Muscle layer of duodenum (tissue), 2 donors: ENCODE measurements at regions not wholly inside any gene's neighbourhood (a gene's known extent, or its start where the extent isn't known, plus 50 kb on each side); places are given as distances from the start of the nearest gene placed in this dataset.

Source experiments
- H3K27ac ChIP-seq: one replicate; pipeline ENCODE4 v1.7.0; 2013; ENCODE audit warnings: mild to moderate bottlenecking, low read length
- H3K27me3 ChIP-seq: one replicate; pipeline ENCODE4 v1.7.0; 2013; ENCODE audit warnings: low read depth, mild to moderate bottlenecking, control low read depth, low read length
- H3K36me3 ChIP-seq, 2 donors: one replicate each; pipeline ENCODE4 v1.7.0; 2013; ENCODE audit warnings: low read length in 2 of 2, control low read depth in 1 of 2, mild to moderate bottlenecking in 1 of 2; ENCODE audit not compliant: insufficient read depth in 2 of 2, control insufficient read depth in 1 of 2
- H3K4me1 ChIP-seq, 2 donors: one replicate each; pipeline ENCODE4 v1.7.0; 2013; ENCODE audit warnings: low read length in 2 of 2, mild to moderate bottlenecking in 2 of 2, control low read depth in 1 of 2, moderate library complexity in 1 of 2; ENCODE audit not compliant: insufficient read depth in 2 of 2, control insufficient read depth in 1 of 2
- H3K4me3 ChIP-seq, 2 donors: one replicate each; pipeline ENCODE4 v1.7.0; 2013; ENCODE audit warnings: low read length in 2 of 2, low read depth in 1 of 2, mild to moderate bottlenecking in 1 of 2
- H3K9me3 ChIP-seq, 2 donors: one replicate each; pipeline ENCODE4 v1.7.0; 2013; ENCODE audit warnings: low read length in 2 of 2, control low read depth in 1 of 2, mild to moderate bottlenecking in 1 of 2; ENCODE audit not compliant: control insufficient read depth in 1 of 2
- donor health status: healthy.

DNA sequence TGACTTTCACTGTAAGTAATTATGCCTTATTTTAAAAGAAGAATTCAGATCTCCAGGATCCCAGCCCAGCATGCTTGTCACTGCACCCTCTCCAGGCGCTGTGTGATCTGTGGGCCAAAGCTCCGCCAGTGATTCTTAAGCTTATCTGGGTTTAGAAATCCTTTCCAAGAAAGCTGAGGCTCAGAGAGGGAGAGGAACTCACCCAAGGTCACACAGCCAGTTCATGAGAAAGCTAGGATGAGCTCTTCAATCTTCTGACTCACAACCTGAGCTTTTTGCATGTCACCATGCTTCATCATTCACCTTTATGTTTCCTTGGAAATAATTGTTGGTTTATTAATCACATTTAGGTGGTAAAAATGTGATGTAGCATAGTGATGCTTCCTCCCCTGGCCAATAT is 136.6 kb upstream of the HAND1 start:
- Histone ChIP-seq H3K27ac (no peak overlapping the region), H3K4me1 (peaks cover 0 to 12% of the 10 kb centered on the region in 2 donors), H3K36me3 (no peaks in the 10 kb centered on the region), H3K9me3 (no peaks in the 10 kb centered on the region), H3K4me3 (no peak overlapping the region), H3K27me3 (peaks cover 28% of the 10 kb centered on the region)

DNA sequence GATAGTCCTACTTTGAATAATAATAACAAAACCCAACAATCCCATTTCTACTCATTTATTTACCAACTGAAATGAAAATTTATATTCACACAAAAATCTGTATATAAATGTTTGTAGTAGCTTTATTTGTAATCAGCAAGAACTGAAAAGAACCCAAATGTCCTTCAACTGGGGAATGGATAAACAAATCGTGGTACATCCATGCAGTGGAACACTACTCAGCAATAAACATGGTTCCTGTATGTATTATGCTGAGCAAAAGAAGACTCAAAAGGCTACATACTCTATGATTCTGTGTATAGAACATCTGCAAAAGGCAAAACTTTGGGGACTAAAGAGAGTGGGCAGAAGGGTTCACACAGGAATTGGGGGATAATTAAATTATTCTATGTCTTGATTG is 136.1 kb upstream of the HAND1 start:
- Histone ChIP-seq H3K4me1 (peaks cover 0 to 15% of the 10 kb centered on the region in 2 donors), H3K9me3 (no peaks in the 10 kb centered on the region), H3K27me3 (peaks cover 28% of the 10 kb centered on the region), H3K27ac (no peak overlapping the region), H3K4me3 (no peak overlapping the region), H3K36me3 (no peaks in the 10 kb centered on the region)

DNA sequence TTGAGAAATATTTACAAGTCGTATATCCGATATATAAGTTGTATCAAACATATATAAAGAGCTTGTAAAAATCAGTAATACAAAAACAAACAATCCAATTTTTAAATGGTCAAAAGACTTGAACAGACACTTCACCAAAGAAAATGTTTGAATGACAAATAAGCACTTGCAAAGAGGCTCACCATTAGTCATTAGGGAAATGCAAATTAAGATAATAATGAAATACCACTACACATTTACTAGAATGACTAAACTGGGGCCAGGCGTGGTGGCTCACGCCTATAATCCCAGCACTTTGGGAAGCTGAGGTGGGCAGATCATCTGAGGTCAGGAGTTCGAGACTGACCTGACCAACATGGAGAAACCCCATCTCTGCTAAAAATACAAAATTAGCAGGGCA is 134.6 kb upstream of the HAND1 start:
- Histone ChIP-seq H3K4me3 (no peak overlapping the region), H3K4me1 (peaks cover 0 to 16% of the 10 kb centered on the region in 2 donors), H3K9me3 (no peaks in the 10 kb centered on the region), H3K36me3 (no peaks in the 10 kb centered on the region), H3K27me3 (peaks cover 28% of the 10 kb centered on the region), H3K27ac (no peak overlapping the region)

DNA sequence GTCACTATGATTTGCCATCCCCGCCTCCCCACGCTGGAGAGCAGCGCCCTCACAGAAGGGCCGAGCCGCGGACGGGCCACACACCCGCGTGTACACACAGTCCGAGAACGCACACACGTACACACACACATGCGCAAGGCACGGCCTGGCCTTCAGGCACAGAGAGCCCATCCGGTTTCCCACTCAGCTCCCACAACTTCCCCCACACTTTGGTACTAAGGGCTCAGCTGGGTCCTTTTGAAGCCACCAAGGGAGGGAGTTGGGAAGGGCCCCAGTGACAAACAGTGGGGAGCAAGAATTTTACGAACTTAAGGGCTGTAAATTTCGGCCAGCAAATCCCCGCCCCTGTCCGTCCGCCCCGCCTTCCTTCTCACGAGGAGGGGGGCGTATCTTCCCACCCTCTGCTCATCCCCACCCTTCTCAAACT is 133.3 kb upstream of the HAND1 start:
- H3K27ac ChIP-seq, result no peak overlapping the region
- H3K36me3 ChIP-seq, result no peaks in the 10 kb centered on the region
- peaks cover 0 to 22% of the 10 kb centered on the region in 2 donors for H3K4me1 ChIP-seq
- H3K9me3 ChIP-seq, result no peaks in the 10 kb centered on the region
- H3K4me3 ChIP-seq, result peak overlapping the region; percentile 37 to 44
- peaks cover 28% of the 10 kb centered on the region for H3K27me3 ChIP-seq

DNA sequence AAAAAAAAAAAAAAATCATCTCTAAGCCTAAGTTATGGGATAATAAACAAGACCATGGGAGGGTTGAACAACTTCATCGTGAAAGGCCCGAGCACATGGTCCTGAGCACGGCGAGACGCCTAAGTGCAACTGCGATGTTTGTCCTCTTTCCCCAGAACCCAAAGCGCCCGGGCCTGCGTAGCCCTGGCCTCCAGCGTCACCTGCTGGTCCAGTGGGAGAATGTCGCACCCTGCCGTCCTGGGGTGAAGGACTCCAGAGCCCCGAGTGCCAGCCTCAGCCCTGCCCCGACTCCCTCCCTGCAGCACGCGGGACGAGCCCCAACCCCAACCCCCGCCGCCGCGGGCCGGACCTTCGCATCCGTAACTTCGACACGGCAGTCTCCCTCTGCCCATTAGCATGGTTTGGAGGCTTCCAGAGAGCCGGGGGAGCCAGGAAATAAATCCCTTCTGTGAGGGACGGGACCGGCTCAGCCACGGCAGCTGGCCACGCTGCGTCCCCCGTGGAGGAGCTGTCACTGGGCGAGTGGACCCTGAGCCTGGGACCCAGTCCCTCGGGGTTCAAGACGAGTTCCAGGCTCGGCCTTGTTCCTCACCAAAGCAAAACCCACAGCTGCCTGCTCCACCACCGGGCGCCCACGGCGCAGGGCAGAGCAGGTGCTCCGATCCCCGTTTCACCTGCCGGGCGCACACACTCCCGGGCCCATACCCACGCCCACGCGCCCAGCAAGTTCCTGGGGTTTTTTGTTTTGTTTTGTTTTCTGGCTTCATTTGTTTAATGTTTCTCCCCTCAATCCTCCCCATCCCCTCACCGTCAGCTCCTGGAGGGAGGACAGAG is 132.5 kb upstream of the HAND1 start:
- no peaks in the 10 kb centered on the region for H3K9me3 ChIP-seq
- H3K4me1 ChIP-seq, result peaks cover 0 to 22% of the 10 kb centered on the region in 2 donors
- H3K4me3 ChIP-seq, result peak overlapping the region; percentile 44 to 67
- no peaks in the 10 kb centered on the region for H3K36me3 ChIP-seq
- H3K27ac ChIP-seq, result no peak overlapping the region
- peaks cover 28% of the 10 kb centered on the region for H3K27me3 ChIP-seq

DNA sequence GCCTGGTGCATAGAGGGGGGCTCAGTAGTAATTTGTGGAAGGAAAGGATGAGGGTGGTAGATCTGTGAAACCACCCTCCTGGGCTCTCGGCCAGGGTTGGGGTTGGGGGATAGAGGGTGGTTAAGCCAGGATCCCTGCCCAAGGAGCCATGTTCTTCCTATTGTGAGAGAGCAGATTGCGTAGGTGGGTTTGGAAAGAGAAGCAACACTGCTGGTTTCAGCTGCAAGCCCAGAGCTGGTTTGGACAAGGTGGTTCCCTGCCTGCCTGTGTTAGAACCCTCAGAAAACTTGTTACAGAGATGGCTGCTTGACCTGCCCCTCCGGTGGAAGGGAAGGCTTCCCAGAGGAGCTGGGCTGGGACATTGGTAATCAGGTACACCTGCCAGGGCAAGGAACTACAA is 131.2 kb upstream of the HAND1 start:
- Histone ChIP-seq H3K36me3 (no peaks in the 10 kb centered on the region), H3K4me1 (peaks cover 0 to 22% of the 10 kb centered on the region in 2 donors), H3K4me3 (no peak overlapping the region), H3K27me3 (peaks cover 23% of the 10 kb centered on the region), H3K27ac (no peak overlapping the region), H3K9me3 (no peaks in the 10 kb centered on the region)

DNA sequence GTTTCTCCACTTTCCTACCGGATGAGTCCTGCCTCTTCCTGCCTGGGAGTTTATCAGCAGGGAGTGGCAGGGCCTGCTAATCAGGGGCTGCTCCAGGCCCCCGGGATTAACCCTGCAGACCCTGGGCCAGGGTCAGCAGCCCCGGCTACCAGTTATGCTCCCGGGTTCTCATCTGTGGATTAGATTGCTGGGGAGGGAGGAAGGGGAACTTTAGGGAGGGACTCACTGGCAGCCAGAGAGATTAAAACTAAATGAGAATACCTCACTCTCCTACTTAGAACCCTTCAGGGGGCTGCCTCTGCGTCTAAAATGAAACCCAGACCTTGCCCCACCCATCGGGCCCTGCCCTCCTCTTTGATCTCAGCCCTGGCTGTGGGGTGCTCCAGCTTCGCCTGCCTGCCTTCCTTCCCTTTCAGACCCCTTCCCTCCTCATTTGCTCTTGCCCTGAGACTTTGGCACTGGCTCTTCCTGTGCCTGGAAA is 130.5 kb upstream of the HAND1 start:
- H3K36me3 ChIP-seq, result no peaks in the 10 kb centered on the region
- H3K9me3 ChIP-seq, result no peaks in the 10 kb centered on the region
- H3K27me3 ChIP-seq, result peaks cover 23% of the 10 kb centered on the region
- peaks cover 0 to 27% of the 10 kb centered on the region in 2 donors for H3K4me1 ChIP-seq
- H3K27ac ChIP-seq, result no peak overlapping the region
- H3K4me3 ChIP-seq, result no peak overlapping the region

DNA sequence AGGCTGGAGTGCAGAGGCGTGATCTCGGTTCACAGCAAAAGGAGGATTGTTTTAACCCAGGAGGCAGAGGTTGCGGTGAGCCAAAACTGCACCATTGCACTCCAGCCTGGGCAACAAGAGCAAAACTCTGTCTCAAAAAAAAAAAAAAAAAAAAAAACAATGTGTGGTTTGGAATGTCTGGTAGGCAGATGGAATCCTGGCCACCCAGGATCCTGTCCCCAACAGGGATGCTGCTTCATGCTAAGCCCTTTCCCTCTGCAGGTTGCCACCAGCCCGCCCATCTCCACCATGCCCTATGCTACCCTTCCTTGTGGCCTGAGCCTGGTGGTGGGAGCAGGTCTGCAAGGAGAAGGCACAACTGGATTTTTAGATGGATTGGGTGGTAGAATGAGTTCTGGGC is 129.7 kb upstream of the HAND1 start:
- Histone ChIP-seq H3K9me3 (no peaks in the 10 kb centered on the region), H3K36me3 (no peaks in the 10 kb centered on the region), H3K27me3 (peaks cover 23% of the 10 kb centered on the region), H3K4me3 (no peak overlapping the region), H3K27ac (no peak overlapping the region), H3K4me1 (peaks cover 0 to 27% of the 10 kb centered on the region in 2 donors)

DNA sequence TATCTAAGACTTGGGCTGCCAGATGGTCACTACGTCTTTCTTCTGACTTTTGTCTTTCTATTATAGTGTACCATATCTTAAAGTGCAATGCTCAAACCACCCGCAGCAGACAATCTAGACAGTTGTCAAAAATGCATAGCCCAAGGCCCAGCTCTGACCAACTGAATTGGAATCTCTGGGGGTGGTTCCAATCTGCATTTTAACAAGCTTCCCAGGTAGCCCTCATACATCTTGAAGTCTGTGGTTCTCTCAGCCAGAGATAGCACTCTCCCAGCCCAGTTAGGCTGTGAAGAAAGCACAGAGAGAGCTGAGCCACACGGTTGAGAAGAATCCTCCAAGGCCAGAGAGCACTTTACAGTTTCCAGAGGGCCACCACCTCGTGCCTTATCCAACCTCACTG is 128.2 kb upstream of the HAND1 start:
- no peaks in the 10 kb centered on the region for H3K9me3 ChIP-seq
- H3K27me3 ChIP-seq, result peaks cover 8% of the 10 kb centered on the region
- H3K4me1 ChIP-seq, result peaks cover 0 to 25% of the 10 kb centered on the region in 2 donors
- H3K27ac ChIP-seq, result no peak overlapping the region
- H3K36me3 ChIP-seq, result no peaks in the 10 kb centered on the region
- H3K4me3 ChIP-seq, result no peak overlapping the region

DNA sequence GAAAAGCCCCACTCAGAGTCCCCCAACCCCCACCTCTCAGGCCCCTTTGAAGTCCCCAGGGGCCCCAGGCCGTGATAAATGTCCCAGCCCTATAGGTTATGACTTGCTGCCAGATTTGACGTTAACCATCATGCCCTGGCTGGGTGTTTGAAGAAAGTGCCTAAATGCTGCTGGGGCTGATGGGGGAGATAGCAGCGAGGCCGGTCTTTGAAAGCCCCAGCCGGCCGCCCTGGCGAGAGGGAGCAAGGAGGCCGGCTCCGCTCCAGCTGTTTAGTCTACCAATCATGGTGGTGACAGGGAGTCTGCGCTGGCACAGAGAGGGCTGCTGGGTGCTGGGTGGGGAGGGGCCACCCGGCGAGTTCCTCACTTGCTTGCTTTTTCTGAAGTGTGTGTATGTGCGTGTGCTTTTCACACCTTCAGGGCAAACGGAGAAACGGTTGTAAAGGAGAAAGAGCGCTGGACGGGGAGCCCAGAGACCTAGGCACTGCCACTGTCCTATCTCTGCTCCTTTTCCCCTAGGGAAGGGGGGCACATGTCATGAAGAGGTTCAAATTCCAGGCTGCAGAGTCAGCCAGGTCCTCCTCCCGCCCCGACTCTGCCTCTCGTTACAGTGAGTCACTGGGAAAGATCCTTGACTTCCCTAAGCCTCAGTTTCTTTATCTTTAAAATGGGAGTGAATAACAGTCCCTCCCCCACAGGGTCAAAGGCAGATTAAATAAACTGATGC is 126.1 kb upstream of the HAND1 start:
- Histone ChIP-seq H3K27ac (no peak overlapping the region), H3K4me1 (peaks cover 0 to 12% of the 10 kb centered on the region in 2 donors), H3K9me3 (no peaks in the 10 kb centered on the region), H3K36me3 (no peaks in the 10 kb centered on the region), H3K27me3 (no peaks in the 10 kb centered on the region), H3K4me3 (peak overlapping the region; percentile 16 to 17)

DNA sequence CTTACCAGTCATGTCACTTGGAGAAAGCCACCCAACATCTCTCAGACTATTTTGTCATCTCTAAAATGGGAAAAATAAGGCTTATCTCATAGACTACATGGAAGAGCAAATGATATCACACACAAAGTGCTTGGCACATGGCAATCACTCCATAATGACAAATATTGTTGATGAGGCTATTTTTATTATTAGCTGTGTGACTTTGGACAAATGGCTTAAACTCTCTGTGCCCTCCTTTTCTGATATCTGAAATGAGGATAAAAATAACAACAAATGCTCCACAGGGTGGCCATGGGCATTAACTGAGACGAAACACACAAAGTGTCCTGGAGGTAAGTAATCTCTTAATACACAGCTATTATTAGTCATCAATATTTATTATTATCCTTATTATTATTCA is 125.5 kb upstream of the HAND1 start:
- Histone ChIP-seq H3K27ac (no peak overlapping the region), H3K9me3 (no peaks in the 10 kb centered on the region), H3K4me1 (peaks cover 0 to 10% of the 10 kb centered on the region in 2 donors), H3K27me3 (no peaks in the 10 kb centered on the region), H3K4me3 (no peak overlapping the region), H3K36me3 (no peaks in the 10 kb centered on the region)
